IPS DF 4.7 (cell line): ENCODE measurements at regions not wholly inside any gene's neighbourhood (a gene's known extent, or its start where the extent isn't known, plus 50 kb on each side); places are given as distances from the start of the nearest gene placed in this dataset.
"Not testable (repeated sequence)": the region's sequence is repeated elsewhere in the genome, so short reads cannot be mapped to it uniquely, and the experiment has no call there.

Source experiments
- DNase-seq: peaks from one replicate; pipeline ENCODE4 v3.0.0-alpha.2; 2013; ENCODE audit warnings: low spot score; ENCODE audit errors: extremely low read depth

DNA sequence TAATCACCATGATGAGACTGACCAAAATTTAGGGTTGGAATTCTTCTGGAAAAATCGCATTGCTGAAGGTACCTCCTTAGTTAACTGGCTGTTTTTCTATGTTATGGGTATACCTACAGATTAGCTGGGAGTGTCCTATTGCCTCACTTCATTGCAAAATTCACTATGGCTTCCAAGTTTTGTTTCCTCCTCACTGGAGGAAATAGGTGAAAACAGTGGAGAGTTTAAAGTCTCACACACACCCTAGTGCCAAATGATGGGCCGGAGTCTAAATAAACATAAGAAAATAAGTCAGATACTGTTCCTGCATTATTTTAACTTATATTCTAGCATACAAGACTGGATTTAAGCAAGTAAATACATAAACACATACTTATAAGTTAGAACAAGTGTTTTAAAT lies 98.2 kb downstream of the AHR start:
- DNase-seq: no peak

- DNase-seq: no peak
Observed at GRCh38 chr7:17401791-17402627, 103.6 kb downstream of the AHR start.

- DNase-seq: no peak
Observed at GRCh38 chr7:17402628-17403278, 104.3 kb downstream of the AHR start.

GRCh38 chr7:17404006-17404405 lies 105.6 kb downstream of the AHR start:
- DNase-seq: no peak

- DNase-seq: no peak
Observed at GRCh38 chr7:17405786-17406185, 107.3 kb downstream of the AHR start.

- DNase-seq: no peak
Observed at GRCh38 chr7:17406738-17407137, 108.3 kb downstream of the AHR start.

- DNase-seq: no peak
Observed at GRCh38 chr7:17407229-17407628, 108.8 kb downstream of the AHR start.

DNA sequence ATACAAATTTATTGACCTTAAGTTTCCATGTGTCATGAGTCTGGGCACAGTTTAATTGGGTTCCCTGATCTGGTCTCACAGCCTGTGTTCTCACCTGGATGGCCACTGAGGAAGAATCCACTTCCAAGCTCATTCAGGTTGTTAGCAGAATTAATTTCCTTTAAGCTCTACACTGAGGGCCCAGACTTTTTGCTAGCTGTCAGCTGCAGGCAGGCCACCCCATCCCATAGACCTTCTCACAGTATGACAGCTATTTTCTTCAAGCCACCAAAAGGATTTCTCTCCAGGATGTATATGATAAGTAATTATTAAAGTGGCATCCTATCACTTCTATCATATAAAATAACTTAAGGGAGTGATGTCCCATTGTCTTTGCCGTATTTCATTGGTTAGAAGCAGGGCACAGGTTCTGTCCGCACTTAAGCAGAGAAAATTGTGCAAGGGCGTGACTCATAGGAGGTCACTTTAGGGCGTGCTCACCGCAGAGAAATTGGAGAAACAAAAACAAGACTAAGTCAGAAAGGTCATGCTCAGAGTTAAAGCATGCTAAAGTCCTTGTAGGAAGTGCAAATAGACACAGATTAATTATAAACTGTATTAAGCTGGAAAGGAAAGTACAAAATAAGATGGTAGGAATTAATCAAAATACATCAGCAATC lies 109.9 kb downstream of the AHR start:
- DNase-seq: no peak

DNA sequence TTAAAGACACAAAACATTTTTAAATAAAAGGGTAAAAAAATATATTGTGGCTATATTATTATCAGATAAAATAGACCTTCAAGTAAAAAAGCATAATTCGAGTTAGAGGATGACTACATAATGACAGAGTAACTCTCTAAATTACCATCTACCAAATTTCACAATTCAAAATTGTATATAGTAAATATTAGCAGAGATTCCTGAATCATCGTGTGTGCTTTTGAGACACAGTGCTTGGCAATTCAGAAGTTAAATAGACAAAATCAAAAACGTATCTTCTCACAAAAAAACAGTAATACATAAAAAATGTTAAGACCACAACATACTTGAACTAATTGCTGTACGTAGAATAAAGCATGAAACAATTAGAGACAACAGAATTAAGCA lies 110.4 kb downstream of the AHR start:
- DNase-seq: no peak

GRCh38 chr7:17411922-17412321 lies 113.5 kb downstream of the AHR start:
- DNase-seq: no peak

DNA sequence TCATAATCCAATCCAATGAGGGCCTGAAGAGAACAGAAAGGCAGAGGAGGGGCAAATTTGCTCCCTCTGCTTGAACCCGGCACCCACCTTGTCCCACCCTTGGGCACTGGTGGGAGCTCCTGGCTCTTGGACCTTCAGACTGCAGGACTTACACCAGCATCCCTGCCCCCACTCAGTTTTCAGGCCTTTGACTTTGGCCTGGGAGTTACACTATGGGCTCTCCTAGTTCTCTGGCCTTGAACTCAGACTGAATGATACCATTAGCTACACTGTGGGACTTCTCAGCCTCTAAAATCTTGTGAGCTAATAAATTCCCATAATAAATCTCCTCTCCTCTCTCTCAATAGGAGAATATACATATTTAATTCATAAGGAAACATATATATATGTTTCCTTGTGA lies 114.4 kb downstream of the AHR start:
- no peak for DNase-seq

GRCh38 chr7:17415955-17416354 lies 117.5 kb downstream of the AHR start:
- no peak for DNase-seq

- DNase-seq: not testable (repeated sequence)
Observed at GRCh38 chr7:17420308-17421015, 122.0 kb downstream of the AHR start.

GRCh38 chr7:17421941-17422340 lies 123.5 kb downstream of the AHR start:
- DNase-seq: no peak

DNA sequence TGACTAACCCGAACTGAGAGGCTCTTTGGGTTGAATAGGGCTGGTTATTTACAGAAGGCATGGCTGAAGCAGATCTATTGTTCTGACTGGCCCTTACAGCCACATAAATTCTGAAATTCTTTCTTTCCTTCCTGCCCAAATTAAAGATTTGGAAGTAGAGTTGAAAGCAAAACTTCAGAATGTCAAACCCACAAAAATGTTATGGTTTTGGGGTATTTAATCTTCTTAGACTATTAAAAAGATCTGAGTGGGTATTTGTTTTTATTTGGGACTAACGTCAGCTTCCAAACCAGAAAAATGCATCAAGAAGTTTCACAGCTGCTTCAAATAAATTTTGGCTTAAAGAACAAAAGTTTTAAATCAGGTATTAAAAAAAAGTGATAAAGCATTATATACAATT lies 124.5 kb downstream of the AHR start:
- DNase-seq: no peak

- DNase-seq: no peak
Observed at GRCh38 chr7:17427924-17428323, 129.5 kb downstream of the AHR start.

- DNase-seq: no peak
Observed at GRCh38 chr7:17429579-17429978, 131.1 kb downstream of the AHR start.

DNA sequence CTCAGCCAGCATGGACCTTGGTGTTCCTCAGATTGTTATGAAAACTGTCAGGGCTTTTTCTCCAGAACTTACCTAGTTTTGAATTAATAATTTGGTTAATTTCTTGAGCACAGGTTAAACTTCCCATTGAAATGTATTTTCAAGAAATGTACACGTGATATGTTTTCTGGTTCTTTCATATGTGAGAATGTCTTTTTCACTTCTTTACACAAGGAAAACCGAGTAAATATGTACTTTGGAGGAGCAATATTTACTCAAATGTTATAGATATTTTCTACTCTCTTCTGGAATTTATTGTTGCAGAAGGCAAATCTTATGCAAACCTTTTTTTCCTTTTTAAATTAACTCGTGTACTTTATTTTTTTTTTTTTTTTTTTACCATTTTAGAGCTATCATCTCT lies 134.3 kb downstream of the AHR start:
- DNase-seq: no peak

- DNase-seq: no peak
Observed at GRCh38 chr7:17434191-17434590, 135.7 kb downstream of the AHR start.

DNA sequence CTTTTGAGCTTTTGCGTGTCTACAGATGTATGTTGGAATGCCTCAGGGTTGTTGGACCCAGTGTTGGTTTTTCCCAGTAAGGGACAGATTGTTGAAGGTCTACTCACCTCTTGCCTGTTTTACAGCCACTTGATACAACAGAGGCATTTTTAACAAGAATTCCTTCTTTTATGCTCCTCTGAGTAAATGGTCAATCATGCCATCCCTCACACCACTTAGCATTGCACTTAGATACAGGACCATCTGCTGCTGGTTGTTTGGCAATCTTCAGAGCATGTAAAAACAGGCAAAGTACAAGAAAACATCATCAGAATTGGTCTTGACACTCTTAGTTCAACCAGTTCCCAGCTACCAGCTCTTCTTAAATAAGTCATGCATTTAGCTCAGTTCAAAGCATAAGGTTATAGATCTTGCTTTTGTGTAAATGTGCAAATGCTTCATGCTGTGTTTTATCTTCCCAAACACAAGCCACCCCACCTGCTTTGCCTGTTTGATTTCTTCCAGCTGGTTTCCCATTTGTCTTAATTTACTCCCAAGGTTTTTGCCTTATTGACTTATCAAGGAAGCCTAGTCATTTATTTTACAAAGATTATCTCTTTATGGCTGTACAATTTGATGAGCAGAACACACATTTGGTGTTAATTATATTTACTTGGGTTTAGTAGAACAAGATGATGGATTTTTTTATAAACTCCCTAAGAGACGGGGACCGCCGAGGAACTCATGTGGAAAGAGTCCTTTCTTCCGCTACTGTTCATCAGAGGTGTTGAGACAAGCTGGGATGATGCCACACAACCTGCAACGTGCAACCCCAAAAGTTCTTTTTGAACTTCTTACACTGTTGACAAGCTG lies 136.6 kb downstream of the AHR start:
- DNase-seq: no peak

DNA sequence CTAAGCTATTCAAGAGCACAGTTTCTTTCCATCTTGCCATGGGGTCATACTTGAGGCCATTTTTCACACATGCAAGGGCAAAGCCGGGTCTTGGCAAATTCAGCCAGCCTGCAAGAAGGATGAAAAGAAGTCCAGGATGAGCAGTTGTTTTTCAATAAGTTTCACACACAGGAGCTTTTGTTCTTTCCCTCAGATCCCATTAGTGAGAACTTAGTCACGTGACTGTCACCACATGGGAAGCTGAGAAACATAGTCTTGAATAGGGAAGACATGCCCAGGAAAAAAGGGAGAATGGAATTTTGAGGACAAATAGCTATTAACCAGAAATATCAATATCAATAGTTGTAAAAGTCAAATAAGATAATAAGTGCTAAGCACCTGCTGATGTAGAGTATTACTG lies 137.7 kb downstream of the AHR start:
- no peak for DNase-seq
